ENCODE measurements at regions not wholly inside any gene's neighbourhood (a gene's known extent, or its start where the extent isn't known, plus 50 kb on each side); places are given as distances from the start of the nearest gene placed in this dataset.
"Not testable (repeated sequence)": the region's sequence is repeated elsewhere in the genome, so short reads cannot be mapped to it uniquely, and the experiment has no call there.

DNA sequence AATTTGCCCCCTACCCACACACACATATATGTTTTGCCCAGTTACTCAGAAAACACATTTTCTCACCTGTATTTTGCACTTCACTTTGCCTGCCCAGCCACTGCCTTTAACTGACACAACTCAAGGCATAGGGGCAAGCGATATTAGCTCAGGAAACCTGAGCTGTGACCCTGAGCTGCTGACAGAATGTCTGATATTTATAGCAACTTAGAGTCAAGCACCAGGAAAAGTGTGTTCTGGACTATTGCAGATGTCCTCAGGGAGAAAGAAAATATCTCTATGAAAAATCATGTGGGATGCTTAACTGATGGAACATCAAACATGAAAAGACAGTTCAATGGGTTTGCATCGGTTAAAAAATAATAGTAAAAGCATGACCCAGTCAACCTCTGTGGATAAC, 63.9 kb upstream of the SLC35C1 start:
- WGBS (ENCODE audit: insufficient coverage): 86% methylated on average over 1 of the region's 2 CpGs
- Histone ChIP-seq H3K9me3 (ENCODE audit: control insufficient read depth, insufficient read depth, low read length) (no peaks in the 10 kb centered on the region), H3K27ac (ENCODE audit: low read depth, low read length) (no peak overlapping the region), H3K36me3 (ENCODE audit: control insufficient read depth, insufficient read depth, low read length) (no peaks in the 10 kb centered on the region), H3K4me3 (ENCODE audit: low read depth, low read length) (no peak overlapping the region), H3K27me3 (ENCODE audit: control insufficient read depth, insufficient read depth, low read length) (no peaks in the 10 kb centered on the region), H3K4me1 (ENCODE audit: control insufficient read depth, insufficient read depth, low read length) (no peaks in the 10 kb centered on the region)
- no peak for DNase-seq (ENCODE audit: low read depth in 4 of 6, low spot score in 6 of 6)

DNA sequence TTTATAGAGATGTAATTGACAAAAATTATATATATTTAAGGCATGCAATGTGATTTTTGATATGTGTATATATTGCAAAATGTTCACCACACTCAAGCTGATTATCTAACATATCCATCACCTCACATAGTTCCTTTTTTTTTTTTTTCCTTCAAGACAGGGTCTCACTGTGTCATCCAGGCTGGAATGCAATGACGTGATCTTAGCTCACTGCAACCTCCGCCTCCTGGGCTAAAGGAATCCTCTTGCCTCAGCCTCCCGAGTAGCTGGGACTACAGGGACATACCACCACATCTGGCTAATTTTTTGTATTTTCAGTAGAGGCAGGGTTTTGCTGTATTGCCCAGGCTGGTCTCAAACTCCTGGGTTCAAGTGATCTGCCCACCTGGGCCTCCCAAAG, 65.1 kb upstream of the SLC35C1 start:
- 83% methylated on average over 2 of the region's 3 CpGs for WGBS (ENCODE audit: insufficient coverage)
- Histone ChIP-seq H3K27me3 (ENCODE audit: control insufficient read depth, insufficient read depth, low read length) (no peaks in the 10 kb centered on the region), H3K36me3 (ENCODE audit: control insufficient read depth, insufficient read depth, low read length) (no peaks in the 10 kb centered on the region), H3K4me3 (ENCODE audit: low read depth, low read length) (no peak overlapping the region), H3K9me3 (ENCODE audit: control insufficient read depth, insufficient read depth, low read length) (no peaks in the 10 kb centered on the region), H3K27ac (ENCODE audit: low read depth, low read length) (no peak overlapping the region), H3K4me1 (ENCODE audit: control insufficient read depth, insufficient read depth, low read length) (no peaks in the 10 kb centered on the region)
- no peak for DNase-seq (ENCODE audit: low read depth in 4 of 6, low spot score in 6 of 6)

DNA sequence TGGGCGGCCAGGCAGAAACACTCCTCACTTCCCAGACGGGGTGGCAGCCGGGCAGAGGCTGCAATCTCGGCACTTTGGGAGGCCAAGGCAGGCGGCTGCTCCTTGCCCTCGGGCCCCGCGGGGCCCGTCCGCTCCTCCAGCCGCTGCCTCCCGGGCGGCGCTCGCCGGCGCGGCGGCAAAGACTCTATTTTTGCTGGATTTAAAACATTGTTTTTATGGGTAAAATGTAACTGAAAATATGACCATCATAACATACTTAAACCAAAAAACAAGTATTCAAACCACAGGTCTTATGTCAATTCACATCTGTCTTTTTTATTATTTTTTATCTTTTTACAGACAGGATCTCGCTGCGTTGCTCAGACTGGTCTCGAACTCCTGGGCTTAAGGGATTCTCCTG, 65.9 kb upstream of the SLC35C1 start:
- WGBS (ENCODE audit: insufficient coverage): no CpG with 5 or more reads among the region's 22 CpGs

DNA sequence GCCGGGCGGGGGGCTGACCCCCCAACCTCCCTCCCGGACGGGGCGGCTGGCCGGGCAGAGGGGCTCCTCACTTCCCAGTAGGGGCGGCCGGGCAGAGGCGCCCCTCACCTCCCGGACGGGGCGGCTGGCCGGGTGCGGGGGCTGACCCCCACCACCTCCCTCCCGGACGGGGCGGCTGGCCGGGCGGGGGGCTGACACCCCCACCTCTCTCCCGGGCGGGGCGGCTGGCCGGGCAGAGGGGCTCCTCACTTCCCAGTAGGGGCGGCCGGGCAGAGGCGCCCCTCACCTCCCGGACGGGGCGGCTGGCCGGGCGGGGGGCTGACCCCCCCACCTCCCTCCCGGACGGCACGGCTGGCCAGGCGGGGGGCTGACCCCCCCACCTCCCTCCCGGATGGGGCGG, 66.8 kb upstream of the SLC35C1 start:
- H3K4me1 ChIP-seq (ENCODE audit: control insufficient read depth, insufficient read depth, low read length); H3K9me3 ChIP-seq (ENCODE audit: control insufficient read depth, insufficient read depth, low read length): not testable (repeated sequence)
- no CpG with 5 or more reads among the region's 37 CpGs for WGBS (ENCODE audit: insufficient coverage)

More for the DNA sequence above, 65.9 kb upstream of the SLC35C1 start:
- not testable (repeated sequence) for H3K9me3 ChIP-seq (ENCODE audit: control insufficient read depth, insufficient read depth, low read length); H3K4me1 ChIP-seq (ENCODE audit: control insufficient read depth, insufficient read depth, low read length); H3K4me3 ChIP-seq (ENCODE audit: low read depth, low read length); DNase-seq (ENCODE audit: low read depth in 4 of 6, low spot score in 6 of 6); H3K36me3 ChIP-seq (ENCODE audit: control insufficient read depth, insufficient read depth, low read length); H3K27ac ChIP-seq (ENCODE audit: low read depth, low read length); H3K27me3 ChIP-seq (ENCODE audit: control insufficient read depth, insufficient read depth, low read length)

DNA sequence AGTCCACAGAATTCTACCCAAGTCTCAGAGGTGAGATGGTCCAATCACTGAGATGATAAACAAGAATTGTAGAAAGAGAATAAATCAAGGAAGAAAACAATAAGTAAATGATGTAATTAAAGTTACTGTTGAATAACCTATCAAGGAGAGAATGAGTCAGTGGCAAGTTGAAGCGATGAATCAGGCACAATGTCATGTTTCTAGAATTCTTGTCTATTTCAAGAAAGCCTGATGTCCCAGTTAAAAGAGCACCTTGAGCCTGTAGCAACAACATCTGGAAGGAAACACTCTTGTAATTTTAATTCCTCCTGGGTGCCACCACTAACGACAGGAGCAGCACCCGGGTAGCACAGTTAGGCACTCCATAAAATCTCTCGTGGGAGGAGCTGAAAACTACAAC, 67.9 kb upstream of the SLC35C1 start:
- H3K27me3 ChIP-seq (ENCODE audit: control insufficient read depth, insufficient read depth, low read length): no peaks in the 10 kb centered on the region
- no peaks in the 10 kb centered on the region for H3K9me3 ChIP-seq (ENCODE audit: control insufficient read depth, insufficient read depth, low read length)
- no peaks in the 10 kb centered on the region for H3K36me3 ChIP-seq (ENCODE audit: control insufficient read depth, insufficient read depth, low read length)
- 83% methylated on average over 1 of the region's 4 CpGs for WGBS (ENCODE audit: insufficient coverage)
- H3K4me3 ChIP-seq (ENCODE audit: low read depth, low read length): no peak overlapping the region
- H3K4me1 ChIP-seq (ENCODE audit: control insufficient read depth, insufficient read depth, low read length): peaks cover 9% of the 10 kb centered on the region
- no peak overlapping the region for H3K27ac ChIP-seq (ENCODE audit: low read depth, low read length)
- peak in 1 of 6 donors; percentile 42 for DNase-seq (ENCODE audit: low read depth in 4 of 6, low spot score in 6 of 6)

More for the DNA sequence above, 66.8 kb upstream of the SLC35C1 start:
- not testable (repeated sequence) for H3K27me3 ChIP-seq (ENCODE audit: control insufficient read depth, insufficient read depth, low read length); H3K4me3 ChIP-seq (ENCODE audit: low read depth, low read length); DNase-seq (ENCODE audit: low read depth in 4 of 6, low spot score in 6 of 6); H3K36me3 ChIP-seq (ENCODE audit: control insufficient read depth, insufficient read depth, low read length); H3K27ac ChIP-seq (ENCODE audit: low read depth, low read length)

DNA sequence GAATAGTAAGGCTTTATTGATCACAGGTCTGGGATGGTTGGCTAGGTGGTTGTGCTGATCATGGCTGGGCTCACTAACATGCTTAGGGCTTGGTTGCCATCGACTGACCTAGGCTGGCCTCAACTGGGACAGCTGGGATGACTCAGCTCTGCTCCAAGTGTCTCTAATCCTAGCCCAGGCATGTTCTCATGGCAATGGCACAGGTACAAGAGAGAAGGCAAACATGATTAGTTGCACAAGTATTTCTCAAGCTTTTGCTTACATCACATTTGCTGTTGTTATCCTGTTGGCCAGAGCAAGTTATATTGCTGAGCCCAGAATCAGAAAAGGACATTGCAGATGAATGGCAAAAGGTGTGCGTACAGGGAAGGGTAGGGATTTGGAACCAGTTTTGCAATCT, 68.5 kb upstream of the SLC35C1 start:
- DNase-seq (ENCODE audit: low read depth in 4 of 6, low spot score in 6 of 6): no peak
- 82% methylated on average over 1 of the region's 2 CpGs for WGBS (ENCODE audit: insufficient coverage)
- no peak overlapping the region for H3K4me3 ChIP-seq (ENCODE audit: low read depth, low read length)
- H3K9me3 ChIP-seq (ENCODE audit: control insufficient read depth, insufficient read depth, low read length): no peaks in the 10 kb centered on the region
- no peak overlapping the region for H3K27ac ChIP-seq (ENCODE audit: low read depth, low read length)
- no peaks in the 10 kb centered on the region for H3K36me3 ChIP-seq (ENCODE audit: control insufficient read depth, insufficient read depth, low read length)
- H3K27me3 ChIP-seq (ENCODE audit: control insufficient read depth, insufficient read depth, low read length): no peaks in the 10 kb centered on the region
- H3K4me1 ChIP-seq (ENCODE audit: control insufficient read depth, insufficient read depth, low read length): peaks cover 9% of the 10 kb centered on the region

DNA sequence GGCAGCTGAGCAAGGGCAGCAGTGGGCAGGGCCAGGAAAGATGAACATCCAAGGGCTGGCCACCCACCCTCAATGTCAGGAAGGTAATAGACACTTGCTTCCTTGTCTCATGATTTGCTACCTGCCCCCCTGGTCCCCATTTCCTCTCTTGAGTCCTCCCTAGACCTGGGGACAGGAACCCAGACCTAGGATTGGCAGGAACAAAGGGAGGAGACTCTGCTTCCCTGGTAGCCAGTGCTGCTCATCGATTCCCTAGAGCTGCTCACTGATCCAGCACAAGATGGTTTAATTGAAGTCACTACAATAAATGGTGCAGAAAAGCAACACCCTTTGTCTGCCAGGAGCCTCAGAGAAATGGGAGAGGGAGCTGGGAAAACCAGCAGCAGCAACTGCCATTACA, 67.8 kb upstream of the CHST1 start:
- Histone ChIP-seq H3K27me3 (ENCODE audit: control insufficient read depth, insufficient read depth, low read length) (no peaks in the 10 kb centered on the region), H3K36me3 (ENCODE audit: control insufficient read depth, insufficient read depth, low read length) (no peaks in the 10 kb centered on the region), H3K27ac (ENCODE audit: low read depth, low read length) (no peak overlapping the region), H3K4me1 (ENCODE audit: control insufficient read depth, insufficient read depth, low read length) (peaks cover 9% of the 10 kb centered on the region), H3K4me3 (ENCODE audit: low read depth, low read length) (no peak overlapping the region), H3K9me3 (ENCODE audit: control insufficient read depth, insufficient read depth, low read length) (no peaks in the 10 kb centered on the region)
- DNase-seq (ENCODE audit: low read depth in 4 of 6, low spot score in 6 of 6): peak in 1 of 6 donors; percentile 60
- WGBS (ENCODE audit: insufficient coverage): 40% methylated on average over 1 of the region's 1 CpG

DNA sequence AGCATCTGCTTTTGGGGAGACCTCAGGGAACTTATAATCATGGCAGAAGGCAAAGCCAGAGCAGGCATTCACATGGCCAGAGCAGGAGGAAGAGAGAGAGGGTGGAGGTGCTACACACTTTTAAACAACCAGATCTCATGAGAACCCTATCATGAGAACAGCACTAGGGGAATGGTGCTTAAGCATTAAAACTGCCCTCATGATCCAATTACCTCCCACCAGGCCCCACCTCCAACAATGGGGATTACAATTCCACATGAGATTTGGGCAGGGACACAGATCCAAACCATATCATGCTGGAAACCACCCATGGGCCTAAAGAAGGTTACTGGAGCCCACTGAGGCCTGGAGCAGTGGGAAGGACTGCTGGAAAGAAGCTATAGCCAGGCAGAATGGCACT, 66.9 kb upstream of the CHST1 start:
- Histone ChIP-seq H3K9me3 (ENCODE audit: control insufficient read depth, insufficient read depth, low read length) (no peaks in the 10 kb centered on the region), H3K36me3 (ENCODE audit: control insufficient read depth, insufficient read depth, low read length) (no peaks in the 10 kb centered on the region), H3K4me3 (ENCODE audit: low read depth, low read length) (no peak overlapping the region), H3K27me3 (ENCODE audit: control insufficient read depth, insufficient read depth, low read length) (no peaks in the 10 kb centered on the region), H3K4me1 (ENCODE audit: control insufficient read depth, insufficient read depth, low read length) (peaks cover 9% of the 10 kb centered on the region), H3K27ac (ENCODE audit: low read depth, low read length) (no peak overlapping the region)
- DNase-seq (ENCODE audit: low read depth in 4 of 6, low spot score in 6 of 6): no peak

DNA sequence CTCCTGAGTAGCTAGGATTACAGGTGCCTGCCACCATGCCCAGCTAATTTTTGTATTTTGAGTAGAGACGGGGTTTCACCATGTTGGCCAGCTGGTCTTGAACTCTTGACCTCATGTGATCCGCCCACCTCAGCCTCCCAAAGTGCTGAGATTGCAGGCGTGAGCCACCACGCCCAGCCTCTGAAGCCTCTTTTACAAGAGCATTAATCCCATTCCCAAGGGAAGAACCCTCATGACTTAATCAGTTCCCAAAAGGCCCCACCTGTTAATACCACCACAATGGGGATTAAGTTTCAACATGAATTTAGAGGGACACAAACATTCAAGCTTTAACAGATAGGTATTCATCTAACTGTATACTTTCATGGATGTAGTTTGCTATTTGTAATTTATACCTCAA, 65.7 kb upstream of the CHST1 start:
- not testable (repeated sequence) for H3K4me3 ChIP-seq (ENCODE audit: low read depth, low read length); H3K36me3 ChIP-seq (ENCODE audit: control insufficient read depth, insufficient read depth, low read length); H3K27ac ChIP-seq (ENCODE audit: low read depth, low read length); H3K4me1 ChIP-seq (ENCODE audit: control insufficient read depth, insufficient read depth, low read length); H3K9me3 ChIP-seq (ENCODE audit: control insufficient read depth, insufficient read depth, low read length); H3K27me3 ChIP-seq (ENCODE audit: control insufficient read depth, insufficient read depth, low read length); DNase-seq (ENCODE audit: low read depth in 4 of 6, low spot score in 6 of 6)
- WGBS (ENCODE audit: insufficient coverage): 96% methylated on average over 3 of the region's 4 CpGs

DNA sequence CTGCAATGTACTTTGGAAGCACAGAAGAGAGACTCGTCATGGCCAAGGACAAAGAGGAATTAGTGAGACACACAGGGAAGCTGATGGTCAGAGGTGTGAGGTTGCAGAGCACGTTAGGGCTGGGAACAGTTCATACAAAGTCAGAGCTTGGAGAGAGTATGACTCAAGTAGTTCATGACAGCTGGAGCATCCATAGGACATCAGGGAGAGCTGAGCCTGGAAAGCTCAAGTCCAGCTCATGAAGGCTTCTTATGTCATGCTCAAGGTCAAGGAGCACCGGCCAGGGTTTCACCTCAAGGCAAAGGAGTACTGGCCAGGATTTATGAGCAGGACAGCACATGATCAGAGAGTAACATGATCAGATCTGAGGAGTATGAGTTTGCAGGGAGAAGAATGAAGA, 64.6 kb upstream of the CHST1 start:
- Histone ChIP-seq H3K4me1 (ENCODE audit: control insufficient read depth, insufficient read depth, low read length) (peaks cover 9% of the 10 kb centered on the region), H3K4me3 (ENCODE audit: low read depth, low read length) (no peak overlapping the region), H3K36me3 (ENCODE audit: control insufficient read depth, insufficient read depth, low read length) (no peaks in the 10 kb centered on the region), H3K9me3 (ENCODE audit: control insufficient read depth, insufficient read depth, low read length) (no peaks in the 10 kb centered on the region), H3K27ac (ENCODE audit: low read depth, low read length) (no peak overlapping the region), H3K27me3 (ENCODE audit: control insufficient read depth, insufficient read depth, low read length) (no peaks in the 10 kb centered on the region)
- 56% methylated on average over 3 of the region's 3 CpGs for WGBS (ENCODE audit: insufficient coverage)
- no peak for DNase-seq (ENCODE audit: low read depth in 4 of 6, low spot score in 6 of 6)

Data from spinal cord (tissue), 9 donors.